Stimulated activated CD8-positive, alpha-beta memory T cell treated with anti-CD3 and anti-CD28 coated beads, Interleukin-2, amount 100 ng/mL, for 1 hour (primary cell): ENCODE measurements at regions not wholly inside any gene's neighbourhood (a gene's known extent, or its start where the extent isn't known, plus 50 kb on each side); places are given as distances from the start of the nearest gene placed in this dataset.
"Not testable (repeated sequence)": the region's sequence is repeated elsewhere in the genome, so short reads cannot be mapped to it uniquely, and the experiment has no call there.

Experiments
- DNase-seq, 2 donors: peaks; one replicate each; pipeline ENCODE4 v3.0.0-alpha.2; 2020; ENCODE audit warnings: low read depth in 2 of 2

DNA sequence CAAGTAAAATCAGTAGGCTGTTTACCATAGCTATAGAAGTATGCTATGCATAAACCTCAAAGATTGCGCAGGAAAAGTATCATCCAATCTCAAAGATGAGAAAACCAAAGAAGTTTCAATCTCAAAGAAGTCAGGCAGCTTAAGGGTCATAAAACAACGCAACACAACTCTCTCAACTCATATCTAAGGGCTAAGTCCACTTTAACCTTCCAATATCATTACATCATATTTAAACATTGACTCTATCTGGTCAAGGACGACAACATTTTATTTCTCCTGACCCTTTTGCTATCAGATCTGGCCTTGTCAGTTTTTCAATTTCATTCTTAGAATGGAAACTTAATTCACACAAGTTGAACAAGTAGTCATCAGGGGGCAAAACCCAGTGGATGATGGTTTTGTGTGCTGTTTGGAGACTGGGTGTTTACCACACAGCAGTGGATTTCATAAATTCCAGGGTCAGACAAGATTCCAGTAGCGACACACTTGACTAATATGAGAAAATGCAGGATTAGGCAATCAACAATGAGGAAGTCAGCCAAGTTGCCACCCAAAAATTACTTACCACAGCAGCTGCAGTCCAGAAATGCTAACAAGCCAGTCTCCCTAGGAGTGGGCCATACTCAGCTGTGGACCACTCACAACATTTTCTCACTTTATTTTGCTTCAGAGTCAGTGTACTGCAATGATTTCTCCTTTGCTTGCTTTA lies 108.7 kb upstream of the NBPF26 start:
- DNase-seq, result not testable (repeated sequence)

DNA sequence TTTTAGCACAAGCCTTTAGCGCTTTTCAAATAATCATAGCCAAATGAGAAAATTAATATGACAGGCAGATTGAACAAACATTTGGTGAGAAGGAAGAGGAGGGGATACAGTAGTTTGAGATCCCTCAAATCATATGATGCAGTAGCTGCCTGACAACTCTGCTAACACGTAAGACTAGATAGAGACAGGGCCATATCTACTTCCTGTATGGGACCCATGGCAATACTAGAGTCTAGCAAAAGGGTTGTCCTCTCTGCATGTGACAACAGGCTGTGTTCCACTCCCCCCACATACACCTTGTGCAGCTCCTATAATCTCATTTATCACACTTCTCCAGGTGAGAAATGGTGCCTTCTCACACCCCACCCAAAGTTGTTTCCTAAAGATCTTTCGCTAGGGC lies 106.3 kb upstream of the NBPF26 start:
- not testable (repeated sequence) for DNase-seq

DNA sequence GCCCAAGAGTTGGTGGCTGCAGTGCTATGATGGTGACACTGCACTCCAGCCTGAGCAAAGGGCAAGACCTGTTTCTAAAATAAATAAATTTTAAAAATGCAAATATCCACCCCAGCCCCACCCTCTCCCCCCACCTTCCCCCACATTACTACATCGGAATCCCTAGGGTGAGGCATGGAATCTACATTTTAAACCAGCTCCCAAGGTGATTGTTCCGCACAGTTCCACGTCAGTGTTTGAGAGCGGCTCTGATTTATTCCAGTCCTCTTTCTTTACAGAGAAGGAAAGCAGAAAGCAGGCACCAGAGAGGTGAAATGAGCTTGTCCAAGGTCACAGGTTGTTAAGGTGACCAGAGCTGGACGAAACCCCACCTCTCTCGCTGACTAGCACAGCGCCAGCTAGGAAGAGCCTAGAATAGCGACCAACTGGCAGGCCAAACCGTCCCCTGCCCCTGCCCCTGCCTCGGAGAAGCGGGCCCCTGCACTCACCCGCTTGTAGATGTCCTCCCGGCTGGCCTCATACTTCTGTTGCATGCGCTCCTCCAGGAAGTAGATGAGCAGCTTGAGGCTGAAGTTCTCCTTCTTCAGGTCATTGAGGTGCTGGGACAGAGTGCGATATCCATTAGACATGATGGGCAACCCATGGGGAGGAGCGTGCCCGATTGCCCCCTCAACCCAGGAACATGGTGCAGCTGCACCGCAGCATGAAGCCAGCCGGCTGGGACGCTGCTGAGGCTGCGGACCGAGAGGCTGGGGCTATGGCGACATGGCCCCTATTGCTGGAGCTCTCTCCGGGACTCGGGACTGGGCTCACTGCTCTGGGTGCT lies 103.7 kb upstream of the NBPF26 start:
- DNase-seq, result not testable (repeated sequence)

DNA sequence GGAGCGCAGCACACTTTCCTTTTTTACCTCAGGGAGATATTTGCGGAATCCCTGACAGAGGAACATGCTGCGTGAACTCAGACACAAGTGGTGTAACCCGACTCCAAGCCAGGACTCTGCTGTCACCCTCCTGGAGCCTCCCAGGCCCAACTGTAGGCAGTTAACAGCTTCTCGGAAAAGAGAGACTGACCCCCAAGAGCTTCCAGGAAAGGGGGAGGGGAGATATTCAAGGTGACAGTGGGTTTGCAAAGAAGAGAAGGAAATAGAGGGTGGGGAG lies 103.1 kb upstream of the NBPF26 start:
- DNase-seq, result not testable (repeated sequence)

GRCh38 chr1:120621278-120621677 lies 102.5 kb upstream of the NBPF26 start:
- DNase-seq, result not testable (repeated sequence)

DNA sequence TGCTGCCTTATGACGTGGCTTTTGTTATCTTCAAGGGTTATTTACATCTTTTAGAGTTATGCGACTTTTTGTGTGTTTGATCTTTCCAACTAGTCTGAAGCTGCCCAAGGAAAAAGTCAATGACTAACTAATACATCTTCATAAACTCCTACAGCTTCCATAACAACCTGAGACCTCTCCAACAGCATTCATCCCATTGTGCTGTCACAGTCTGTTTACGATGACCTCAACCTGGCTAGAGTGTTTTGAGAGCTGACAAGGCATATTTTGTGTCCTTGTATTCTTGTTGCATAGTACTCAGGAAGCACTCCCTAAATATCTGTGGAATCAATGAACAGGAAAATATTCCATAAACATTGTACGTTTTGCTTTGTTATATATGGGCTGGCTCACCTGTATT lies 100.2 kb upstream of the NBPF26 start:
- DNase-seq, result not testable (repeated sequence)

DNA sequence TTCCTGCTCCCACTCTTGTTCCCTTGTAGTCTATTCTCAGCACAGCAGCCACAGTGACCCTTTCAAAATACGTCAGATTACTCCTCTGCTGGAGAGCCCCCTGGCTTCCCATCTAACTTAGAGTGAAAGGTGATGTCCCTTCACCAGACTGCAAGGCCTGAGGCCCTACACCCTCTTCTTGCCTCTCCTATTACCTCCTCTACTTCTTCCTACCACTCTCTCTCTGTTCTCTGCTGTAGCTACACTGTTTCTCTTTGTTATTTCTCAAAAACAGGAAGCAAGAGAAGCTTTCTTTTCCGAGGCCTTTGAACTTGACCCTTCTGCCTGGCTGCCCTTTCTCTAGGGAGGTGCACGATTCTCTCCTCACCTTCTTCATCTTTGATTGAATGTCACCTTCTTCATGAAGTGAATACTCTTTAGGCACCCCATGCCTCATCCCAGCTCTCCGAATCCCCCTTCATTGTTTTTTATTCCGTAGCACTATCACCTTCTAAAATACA lies 99.1 kb upstream of the NBPF26 start:
- not testable (repeated sequence) for DNase-seq

DNA sequence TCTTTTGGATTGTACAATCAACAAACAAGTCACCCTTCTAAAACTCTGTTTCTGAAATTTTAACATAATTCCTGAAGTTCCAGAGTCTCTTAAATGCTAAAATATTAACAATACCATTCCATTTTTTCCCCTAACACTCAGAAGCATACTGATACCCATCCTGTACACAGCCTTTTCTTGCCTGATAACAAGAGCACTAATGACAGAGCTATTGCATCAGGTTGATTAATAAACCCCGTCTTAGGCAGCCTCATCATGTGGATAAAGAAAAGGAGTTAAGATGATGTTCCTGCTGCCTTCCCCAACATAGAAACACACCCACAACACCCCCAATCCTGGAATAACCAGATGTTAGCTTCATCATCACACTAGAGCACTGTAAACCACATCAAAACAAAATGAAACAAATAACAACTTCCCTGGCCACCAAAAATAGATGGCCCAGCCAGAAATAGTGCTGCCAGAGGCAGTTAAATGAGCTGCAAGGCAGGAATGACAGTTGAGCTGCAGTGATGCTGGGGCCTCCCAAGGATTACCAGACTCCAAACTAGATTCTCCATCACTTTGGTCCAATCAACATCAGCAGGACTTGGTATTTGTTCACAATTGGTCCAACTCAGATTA lies 93.8 kb upstream of the NBPF26 start:
- not testable (repeated sequence) for DNase-seq

DNA sequence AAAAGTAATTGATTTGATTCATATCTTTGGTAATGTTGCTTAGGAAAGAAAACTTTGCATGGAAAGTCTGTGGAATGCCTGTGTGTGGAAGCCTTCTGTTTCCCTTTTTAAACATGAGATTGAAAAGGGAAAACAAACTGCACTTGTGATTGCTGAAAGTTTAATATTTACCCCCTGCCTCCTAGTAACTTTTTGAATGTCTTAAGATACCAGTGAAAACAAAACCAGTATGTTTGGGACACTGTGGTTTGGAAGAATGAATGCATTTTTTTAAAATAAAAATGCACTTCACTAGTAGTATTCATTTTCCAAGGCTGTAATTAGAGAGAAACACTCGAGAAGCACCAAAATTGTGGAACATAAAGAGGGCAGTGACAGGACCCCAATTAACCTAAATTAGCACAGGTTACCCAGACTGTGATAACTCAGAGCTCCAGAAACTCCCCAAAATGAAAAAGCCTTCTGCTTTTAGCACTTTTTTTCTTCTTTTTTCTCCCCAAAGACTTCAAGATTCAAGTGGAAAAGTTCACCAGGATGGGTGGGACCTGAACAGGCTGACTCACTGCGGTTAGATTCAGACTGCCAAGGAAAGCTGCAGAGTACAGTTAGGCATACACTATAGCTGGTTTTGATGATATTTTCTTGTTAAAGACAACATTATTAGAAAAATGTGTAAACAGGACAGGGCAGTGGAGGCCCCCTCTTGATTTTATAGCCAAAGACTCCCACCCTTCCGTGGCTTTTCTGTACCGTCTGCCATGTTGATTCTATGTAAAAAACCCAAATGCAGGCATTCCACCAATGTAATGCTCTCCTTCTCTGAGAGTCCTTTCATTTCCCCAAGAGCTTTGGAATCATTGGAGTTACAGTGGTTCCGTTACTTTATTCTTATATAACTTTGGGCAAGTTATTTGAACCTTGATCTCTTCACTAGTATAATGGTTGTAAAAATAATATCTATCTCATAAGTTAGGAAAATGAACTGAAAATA lies 88.6 kb upstream of the NBPF26 start:
- not testable (repeated sequence) for DNase-seq

DNA sequence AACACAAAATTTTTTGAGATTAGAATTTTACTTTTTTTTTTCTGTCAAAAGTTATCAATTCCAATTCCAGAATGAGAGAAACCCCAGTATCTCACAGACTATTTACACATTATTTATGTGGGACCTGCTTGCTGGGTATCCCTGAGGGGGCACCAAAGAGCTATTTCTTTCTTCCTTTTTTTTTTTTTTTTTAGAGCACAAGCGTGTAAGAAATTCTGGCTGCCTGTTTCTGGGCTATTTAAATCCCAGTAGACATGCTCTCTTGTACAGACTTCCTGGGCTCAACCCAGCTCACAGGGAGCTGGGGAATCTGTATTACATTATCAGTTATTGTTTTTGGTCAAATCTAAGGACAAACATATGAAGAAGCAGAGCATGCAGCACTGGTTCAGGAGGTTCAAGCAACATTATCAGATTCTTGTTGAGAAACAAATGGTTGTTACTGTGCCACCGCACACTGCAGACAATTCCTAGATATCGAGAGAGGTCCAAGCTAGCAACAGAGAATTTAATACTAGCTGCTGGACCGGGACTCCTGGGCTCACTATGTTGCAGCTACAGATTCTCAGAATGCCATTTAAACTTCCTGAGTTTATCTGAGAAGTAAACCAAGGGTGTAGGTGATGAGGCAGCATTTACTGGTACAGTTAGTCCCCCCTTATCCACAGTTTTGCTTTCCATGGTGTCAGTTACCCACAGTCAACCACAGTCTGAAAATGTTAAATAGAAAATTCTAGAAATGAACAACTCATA lies 83.3 kb upstream of the NBPF26 start:
- not testable (repeated sequence) for DNase-seq

DNA sequence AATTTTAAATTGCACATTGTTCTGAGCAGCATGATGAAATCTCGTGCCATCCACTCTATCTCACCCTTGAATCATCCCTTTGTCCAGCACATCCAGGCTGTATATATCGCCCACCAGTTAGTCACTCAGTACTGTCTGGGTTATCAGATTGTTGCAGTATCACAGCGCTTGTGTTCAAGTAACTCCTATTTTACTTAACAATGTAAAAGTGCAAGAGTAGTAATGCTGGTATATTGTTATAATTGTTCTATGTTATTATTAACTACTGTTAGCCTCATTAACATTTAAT lies 82.8 kb upstream of the NBPF26 start:
- DNase-seq, result not testable (repeated sequence)

GRCh38 chr1:120647182-120647581 lies 76.6 kb upstream of the NBPF26 start:
- DNase-seq, result not testable (repeated sequence)

GRCh38 chr1:120648915-120649623 lies 74.7 kb upstream of the NBPF26 start:
- not testable (repeated sequence) for DNase-seq

GRCh38 chr1:120649730-120650129 lies 74.0 kb upstream of the NBPF26 start:
- DNase-seq, result not testable (repeated sequence)

GRCh38 chr1:120654114-120654513 lies 69.6 kb upstream of the NBPF26 start:
- DNase-seq, result not testable (repeated sequence)

GRCh38 chr1:120655394-120655793 lies 68.4 kb upstream of the NBPF26 start:
- DNase-seq, result not testable (repeated sequence)

DNA sequence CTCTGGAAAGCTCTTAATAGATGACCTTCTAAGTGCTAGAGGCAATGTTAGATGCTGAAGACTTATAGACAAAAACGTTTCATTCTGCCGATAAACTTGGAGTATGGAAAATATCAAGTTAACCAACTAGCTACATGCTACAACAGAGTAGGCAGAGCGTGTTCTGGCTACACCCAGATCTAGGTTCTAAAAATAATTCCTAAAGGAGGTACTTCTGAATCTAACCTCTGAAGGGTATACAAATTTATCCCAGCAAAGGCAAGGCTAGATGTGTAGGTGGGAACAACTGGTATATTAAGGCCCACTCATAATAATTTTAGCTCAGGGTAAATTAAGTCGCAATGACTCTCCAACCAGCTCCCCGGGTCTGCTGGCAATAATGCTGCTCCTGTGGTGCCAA lies 67.6 kb upstream of the NBPF26 start:
- not testable (repeated sequence) for DNase-seq

GRCh38 chr1:120657804-120658203 lies 65.9 kb upstream of the NBPF26 start:
- DNase-seq, result not testable (repeated sequence)

DNA sequence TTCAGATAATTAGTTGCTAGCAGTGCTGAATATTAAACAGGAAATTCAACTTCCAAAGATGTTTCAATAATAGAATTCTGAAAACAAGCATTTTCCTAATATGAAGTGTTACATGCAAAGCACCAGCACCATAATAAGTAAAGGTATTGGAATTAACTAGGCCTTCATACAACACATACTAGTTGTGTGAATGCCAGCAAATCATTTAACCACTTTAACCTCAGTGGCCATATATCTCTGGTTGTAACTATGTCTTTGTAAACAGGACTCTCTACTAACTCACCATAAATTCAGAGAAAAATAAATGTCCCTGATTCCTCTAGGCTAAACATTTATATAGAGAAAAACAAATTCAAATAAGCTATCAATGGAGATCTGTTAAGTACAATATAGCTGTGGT lies 65.1 kb upstream of the NBPF26 start:
- not testable (repeated sequence) for DNase-seq

- not testable (repeated sequence) for DNase-seq
Measured at GRCh38 chr1:120659133-120659532, 64.6 kb upstream of the NBPF26 start.
